ENCODE measurements at regions not wholly inside any gene's neighbourhood (a gene's known extent, or its start where the extent isn't known, plus 50 kb on each side); places are given as distances from the start of the nearest gene placed in this dataset.

DNA sequence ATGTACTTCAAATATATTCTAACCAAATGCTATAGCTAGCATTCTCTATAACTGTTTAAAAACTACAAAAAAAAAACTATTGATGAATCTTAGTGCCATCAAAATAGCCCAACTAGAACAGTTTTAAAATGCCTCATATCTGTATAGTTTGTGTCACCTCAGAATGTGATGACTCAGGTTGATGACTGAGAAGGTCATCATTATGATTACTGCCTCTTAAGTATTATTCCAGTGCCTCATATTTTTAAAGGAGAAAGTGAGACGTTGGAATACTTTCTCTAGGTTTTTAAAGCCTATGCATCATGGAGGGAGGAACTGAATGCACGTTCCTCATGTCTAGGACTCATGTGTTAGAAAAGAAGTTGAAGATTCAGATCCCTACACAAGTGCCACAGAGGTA is 88.2 kb downstream of the TMA16 start:
- no peak for DNase-seq (ENCODE audit: low read depth)

DNA sequence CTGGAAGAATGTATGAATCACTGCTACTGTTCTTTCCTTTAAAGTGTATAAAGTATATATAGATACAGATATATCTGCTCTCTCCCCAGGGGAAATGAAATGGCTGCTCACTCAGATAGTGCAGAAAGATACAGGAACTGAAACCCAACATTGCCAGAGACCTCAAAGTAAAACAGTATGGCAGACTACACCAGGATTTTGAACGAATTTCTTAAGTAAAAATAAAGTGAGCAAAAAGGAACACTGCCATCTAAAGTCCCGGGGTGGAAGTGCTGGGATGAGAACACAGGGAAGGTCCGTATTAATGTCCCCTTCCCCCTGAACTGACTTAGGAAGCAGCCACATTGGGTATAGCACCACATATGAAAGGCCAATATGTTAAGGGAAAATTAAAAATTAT is 93.4 kb downstream of the TMA16 start:
- no peak for DNase-seq (ENCODE audit: low read depth)

- no peak for DNase-seq (ENCODE audit: low read depth)
Observed at GRCh38 chr4:163588532-163588931, 94.0 kb downstream of the TMA16 start.

- DNase-seq (ENCODE audit: low read depth): no peak
Observed at GRCh38 chr4:163590103-163590502, 95.6 kb downstream of the TMA16 start.

DNA sequence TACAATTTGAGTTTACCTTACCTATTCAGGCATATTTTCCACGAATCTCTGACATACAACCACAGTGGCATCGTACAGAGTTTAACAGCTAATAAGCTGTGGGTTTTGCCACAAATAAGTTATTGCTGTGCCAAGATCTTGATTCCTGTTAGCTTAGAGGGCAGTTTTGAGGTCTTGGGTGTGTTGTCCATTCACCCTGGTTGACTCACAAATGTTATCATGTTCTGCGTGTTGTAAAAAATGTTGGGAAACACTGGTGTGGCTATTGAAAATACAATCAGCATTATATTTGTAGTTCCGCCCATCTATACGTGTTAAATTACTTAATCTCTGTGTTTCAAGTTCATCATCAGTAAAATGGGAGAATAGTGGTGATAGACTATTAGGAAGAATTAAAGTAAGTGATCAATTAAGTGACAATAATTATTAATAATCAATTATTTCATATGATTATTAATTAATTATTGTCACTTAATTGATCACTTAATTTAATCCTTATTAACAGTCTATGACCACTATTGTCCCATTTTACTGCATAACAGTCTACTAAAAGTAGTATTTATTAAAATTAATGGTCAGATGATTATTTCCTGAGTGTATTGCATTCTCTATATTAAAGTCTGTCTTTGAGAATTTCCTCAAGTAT is 96.3 kb downstream of the TMA16 start:
- no peak for DNase-seq (ENCODE audit: low read depth)

DNA sequence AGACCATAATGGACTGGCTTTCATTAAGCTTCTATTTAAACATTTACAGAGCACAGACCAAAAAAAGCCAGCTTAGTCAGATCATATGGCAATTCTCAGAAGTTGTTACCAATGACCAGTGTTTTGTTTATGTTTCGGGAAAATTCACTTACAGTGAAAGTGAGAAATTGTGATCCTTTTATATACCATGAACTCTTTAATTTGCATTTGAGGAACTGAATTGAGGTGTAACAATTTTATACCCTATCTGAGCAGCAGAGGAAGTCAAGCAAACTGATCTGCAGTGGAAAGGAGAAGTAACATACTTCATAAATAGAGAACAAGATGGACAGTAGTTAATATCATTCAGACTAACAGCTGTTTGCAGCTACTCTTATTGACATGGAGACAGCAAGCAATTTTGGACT is 97.1 kb downstream of the TMA16 start:
- no peak for DNase-seq (ENCODE audit: low read depth)

GRCh38 chr4:163592212-163592611 is 97.7 kb downstream of the TMA16 start:
- no peak for DNase-seq (ENCODE audit: low read depth)

- no peak for DNase-seq (ENCODE audit: low read depth)
Observed at GRCh38 chr4:163595580-163595979, 101.1 kb downstream of the TMA16 start.

DNA sequence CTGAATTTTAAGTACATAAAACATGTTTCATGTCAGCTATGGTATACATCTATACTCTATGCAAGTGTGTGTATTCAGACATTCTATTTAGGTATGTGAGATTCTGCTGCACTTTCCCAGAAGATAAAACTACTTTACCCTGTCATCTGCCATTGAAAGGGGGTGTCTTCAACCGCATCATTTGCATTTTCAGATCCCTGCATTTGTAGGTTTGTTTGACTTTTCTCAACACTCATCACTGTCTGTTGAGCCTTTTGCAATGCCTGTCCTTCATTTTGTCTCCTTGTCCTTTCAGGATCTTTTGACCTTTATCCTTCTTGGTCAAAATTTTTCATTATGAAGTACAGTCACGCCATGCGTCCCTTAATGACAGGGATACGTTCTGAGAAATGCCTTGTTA is 103.5 kb downstream of the TMA16 start:
- DNase-seq (ENCODE audit: low read depth): no peak

- DNase-seq (ENCODE audit: low read depth): no peak
Observed at GRCh38 chr4:163598489-163598888, 104.0 kb downstream of the TMA16 start.

DNA sequence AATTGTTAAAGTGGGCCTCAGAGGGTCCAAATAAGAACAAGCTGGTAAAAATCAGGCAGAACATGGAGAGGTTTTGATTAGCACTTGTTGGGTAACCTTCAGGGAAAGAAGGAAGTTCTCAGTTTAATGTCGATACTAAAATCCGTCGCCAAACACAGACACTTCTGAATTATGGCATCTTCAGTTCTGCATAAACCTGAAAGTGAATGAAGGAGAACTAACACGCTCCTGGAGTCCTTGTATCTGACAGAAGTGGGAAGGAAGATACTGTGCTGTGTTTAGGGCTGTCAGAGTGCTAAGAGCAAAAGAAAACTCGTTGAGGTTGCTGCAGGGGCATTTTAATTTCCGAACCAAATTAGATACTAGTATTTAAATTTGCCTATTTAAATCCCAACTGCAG is 106.2 kb downstream of the TMA16 start:
- no peak for DNase-seq (ENCODE audit: low read depth)

GRCh38 chr4:163603257-163603656 is 108.8 kb downstream of the TMA16 start:
- no peak for DNase-seq (ENCODE audit: low read depth)

DNA sequence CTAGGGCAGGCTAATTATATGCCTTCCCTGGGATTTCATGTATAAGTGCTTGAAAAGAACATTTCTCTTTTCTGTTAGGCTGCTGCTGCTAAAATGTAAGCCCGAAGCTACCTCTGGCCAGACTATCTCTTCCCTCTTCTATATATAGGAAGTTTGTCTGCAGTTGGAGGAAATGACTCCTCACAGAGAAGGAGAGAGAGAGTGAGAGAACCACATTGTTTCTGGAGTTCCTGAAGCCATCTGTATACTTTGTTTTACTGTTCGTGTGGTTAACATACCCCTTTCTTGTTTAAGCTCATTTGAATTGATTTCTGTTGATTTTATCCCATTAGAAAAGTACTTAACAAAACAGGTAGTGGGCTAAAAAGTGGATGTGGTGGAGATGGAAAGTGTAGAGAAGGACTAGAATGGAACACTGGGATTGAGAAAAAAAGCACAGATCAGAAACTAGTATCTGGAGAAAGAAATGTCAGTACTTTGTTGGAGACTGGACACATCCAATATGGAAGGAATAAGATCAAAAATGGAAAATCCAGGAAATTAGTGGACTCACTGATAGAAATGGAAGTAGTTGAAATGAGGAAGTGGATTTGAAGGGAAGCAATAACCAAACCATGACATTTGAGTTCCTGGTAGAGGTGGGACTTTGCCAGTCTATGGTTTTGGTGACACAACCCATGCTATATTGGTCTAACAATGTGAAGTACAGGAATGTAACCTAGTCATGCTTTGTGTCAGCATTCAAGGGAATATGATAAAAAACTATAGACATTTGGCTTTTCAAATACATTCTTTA is 112.6 kb downstream of the TMA16 start:
- DNase-seq (ENCODE audit: low read depth): no peak

- DNase-seq (ENCODE audit: low read depth): no peak
Observed at GRCh38 chr4:163609019-163609418, 114.5 kb downstream of the TMA16 start.

- DNase-seq (ENCODE audit: low read depth): no peak
Observed at GRCh38 chr4:163610648-163611047, 116.2 kb downstream of the TMA16 start.

GRCh38 chr4:163611182-163611581 is 116.7 kb downstream of the TMA16 start:
- DNase-seq (ENCODE audit: low read depth): no peak

DNA sequence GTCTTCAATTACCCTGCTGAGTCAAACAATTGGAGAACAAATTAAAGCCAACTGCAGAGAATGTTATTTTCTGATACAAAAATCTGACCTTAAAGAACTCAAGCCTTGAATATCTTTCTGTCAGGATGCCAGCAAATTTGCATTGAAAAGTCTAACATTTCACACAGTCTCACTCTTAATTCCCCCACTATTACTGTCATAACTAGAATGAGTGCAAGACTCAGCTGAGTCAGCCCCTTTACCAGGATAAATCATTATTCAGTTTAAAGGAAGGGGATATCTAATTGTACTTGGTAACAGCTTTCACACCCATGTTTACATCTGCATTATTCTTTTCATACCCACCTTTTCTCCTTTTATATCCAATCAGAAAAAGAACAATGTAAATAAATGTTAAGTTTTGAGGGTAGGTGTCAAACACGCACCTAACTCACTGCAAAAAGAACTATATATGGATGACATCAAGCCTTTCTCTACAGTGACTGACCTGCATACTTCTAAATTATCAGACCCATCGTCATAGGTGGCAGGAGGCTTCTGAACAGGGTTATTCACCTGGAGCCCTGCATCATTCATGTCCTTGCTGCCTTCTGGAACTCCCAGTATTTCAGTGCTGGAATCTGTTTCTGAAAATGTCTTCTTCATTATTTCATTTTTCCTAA is 117.4 kb downstream of the TMA16 start:
- DNase-seq (ENCODE audit: low read depth): no peak

GRCh38 chr4:163612762-163613161 is 118.3 kb downstream of the TMA16 start:
- no peak for DNase-seq (ENCODE audit: low read depth)

- DNase-seq (ENCODE audit: low read depth): no peak
Observed at GRCh38 chr4:163613383-163613782, 118.9 kb downstream of the TMA16 start.

DNA sequence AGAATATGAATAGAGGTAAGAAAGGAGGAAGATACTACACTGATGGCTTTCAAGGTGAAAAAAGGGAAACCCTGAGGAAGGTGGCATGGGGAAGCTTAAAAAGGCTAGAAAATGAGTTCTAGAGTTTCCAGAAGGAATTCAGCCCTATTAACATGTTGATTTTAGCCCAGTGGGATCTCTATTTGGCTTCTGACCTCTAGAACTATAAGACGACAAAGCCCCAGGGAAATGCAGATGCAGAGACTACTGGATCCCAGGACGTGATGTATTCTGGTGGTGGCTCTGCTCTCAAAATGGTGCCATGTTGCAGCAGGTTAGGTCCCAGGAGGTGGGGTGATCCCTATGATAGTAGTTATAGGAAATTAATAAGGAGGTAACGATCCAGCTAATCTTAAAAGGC is 120.4 kb downstream of the TMA16 start:
- no peak for DNase-seq (ENCODE audit: low read depth)

DNA sequence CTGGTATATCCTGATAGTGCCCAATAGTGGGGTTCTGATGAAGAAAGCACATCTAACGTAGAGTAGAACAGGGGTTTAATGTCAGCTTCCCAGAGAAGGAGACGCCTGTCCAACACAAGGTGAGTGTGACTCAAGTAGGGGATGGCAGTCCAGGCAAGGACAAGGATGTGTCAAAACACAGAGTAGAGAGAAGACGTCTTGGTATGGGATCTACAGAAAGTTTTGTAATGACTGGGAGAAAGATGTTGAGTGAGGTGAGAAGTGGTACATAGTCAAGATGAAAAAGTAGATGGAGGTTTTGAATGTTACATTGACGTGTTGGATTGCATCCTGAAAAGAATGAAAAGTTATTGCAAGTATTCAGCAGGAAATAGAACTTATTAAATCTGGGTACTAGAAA is 124.4 kb downstream of the TMA16 start:
- no peak for DNase-seq (ENCODE audit: low read depth)

- no peak for DNase-seq (ENCODE audit: low read depth)
Observed at GRCh38 chr4:163620738-163621137, 126.2 kb downstream of the TMA16 start.

DNA sequence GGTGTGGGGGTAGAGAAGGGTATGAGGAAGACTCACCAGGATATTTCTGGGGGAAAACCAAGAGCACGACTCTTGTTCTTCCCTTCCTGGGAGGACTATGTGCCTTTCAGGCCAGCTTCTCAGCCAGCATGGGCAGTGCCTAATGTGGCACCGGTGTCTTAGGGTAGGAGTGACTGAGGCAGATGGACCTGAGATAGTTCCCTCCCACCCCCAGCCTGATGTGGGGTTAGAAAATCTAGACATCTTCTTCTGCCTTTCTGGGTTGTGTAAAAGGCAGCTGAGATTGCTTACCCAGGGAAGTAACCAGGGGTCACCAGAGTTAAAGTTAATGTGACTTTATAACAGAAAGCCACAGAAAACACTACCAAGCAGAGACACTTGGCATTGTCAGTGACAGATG is 127.3 kb downstream of the TMA16 start:
- DNase-seq (ENCODE audit: low read depth): no peak

All from renal cortical epithelial cell (primary cell).